Glutamatergic neuron (in vitro differentiated cells): ENCODE measurements at regions not wholly inside any gene's neighbourhood (a gene's known extent, or its start where the extent isn't known, plus 50 kb on each side); places are given as distances from the start of the nearest gene placed in this dataset.

Source experiments
- DNase-seq: peaks from one replicate; pipeline ENCODE4 v3.0.0; 2022
- H3K27ac Mint-ChIP-seq: one replicate; pipeline ENCODE4 v1.8.0; 2020; ENCODE audit warnings: mild to moderate bottlenecking, mixed read lengths, inconsistent platforms; ENCODE audit not compliant: unreplicated experiment
- H3K27me3 Mint-ChIP-seq: one replicate; pipeline ENCODE4 v1.8.0; 2020; ENCODE audit warnings: mild to moderate bottlenecking, moderate library complexity, mixed read lengths, inconsistent platforms; ENCODE audit not compliant: unreplicated experiment
- H3K36me3 Mint-ChIP-seq: one replicate; pipeline ENCODE4 v1.8.0; 2020; ENCODE audit warnings: mild to moderate bottlenecking, mixed read lengths, inconsistent platforms; ENCODE audit not compliant: unreplicated experiment
- H3K4me1 Mint-ChIP-seq: one replicate; pipeline ENCODE4 v1.8.0; 2020; ENCODE audit warnings: mild to moderate bottlenecking, low read depth, mixed read lengths, inconsistent platforms; ENCODE audit not compliant: unreplicated experiment
- H3K4me3 Mint-ChIP-seq: one replicate; pipeline ENCODE4 v1.8.0; 2020; ENCODE audit warnings: mild to moderate bottlenecking, mixed read lengths, inconsistent platforms; ENCODE audit not compliant: unreplicated experiment
- H3K9me3 Mint-ChIP-seq: one replicate; pipeline ENCODE4 v1.8.0; 2020; ENCODE audit warnings: mild to moderate bottlenecking, moderate library complexity, mixed read lengths, inconsistent platforms; ENCODE audit not compliant: unreplicated experiment
- CTCF ChIP-seq: fragments of 200-600 bp; sonication (generic); IDR thresholded peaks from one replicate; pipeline ENCODE4 v1.5.0; 2021; ENCODE audit not compliant: partially characterized antibody, unreplicated experiment

GRCh38 chr5:68745448-68745847 lies 348.4 kb upstream of the SLC30A5 start:
- no peaks in the 10 kb centered on the region for H3K9me3 Mint-ChIP-seq
- no peaks in the 10 kb centered on the region for H3K4me1 Mint-ChIP-seq
- H3K27me3 Mint-ChIP-seq, result peaks cover 5% of the 10 kb centered on the region
- H3K36me3 Mint-ChIP-seq, result no peaks in the 10 kb centered on the region
- no peak overlapping the region for H3K27ac Mint-ChIP-seq
- no peak overlapping the region for H3K4me3 Mint-ChIP-seq
- TF ChIP-seq CTCF, result no peak
- no peak for DNase-seq

- no peaks in the 10 kb centered on the region for H3K4me1 Mint-ChIP-seq
- no peak for DNase-seq
- peaks cover 5% of the 10 kb centered on the region for H3K27me3 Mint-ChIP-seq
- no peak for TF ChIP-seq CTCF
- no peak overlapping the region for H3K4me3 Mint-ChIP-seq
- no peak overlapping the region for H3K27ac Mint-ChIP-seq
- H3K9me3 Mint-ChIP-seq, result no peaks in the 10 kb centered on the region
- H3K36me3 Mint-ChIP-seq, result no peaks in the 10 kb centered on the region
Measured at GRCh38 chr5:68746220-68746619, 347.6 kb upstream of the SLC30A5 start.

- no peaks in the 10 kb centered on the region for H3K36me3 Mint-ChIP-seq
- no peak for TF ChIP-seq CTCF
- DNase-seq, result no peak
- H3K27ac Mint-ChIP-seq, result no peak overlapping the region
- H3K9me3 Mint-ChIP-seq, result no peaks in the 10 kb centered on the region
- no peaks in the 10 kb centered on the region for H3K4me1 Mint-ChIP-seq
- peaks cover 5% of the 10 kb centered on the region for H3K27me3 Mint-ChIP-seq
- H3K4me3 Mint-ChIP-seq, result no peak overlapping the region
Measured at GRCh38 chr5:68746643-68747420, 347.0 kb upstream of the SLC30A5 start.

- Mint-ChIP-seq H3K27me3 (peaks cover 2% of the 10 kb centered on the region), H3K4me3 (no peak overlapping the region), H3K36me3 (no peaks in the 10 kb centered on the region), H3K9me3 (no peaks in the 10 kb centered on the region), H3K27ac (no peak overlapping the region), H3K4me1 (no peaks in the 10 kb centered on the region)
- no peak for DNase-seq
- TF ChIP-seq CTCF, result no peak
Measured at GRCh38 chr5:68747521-68747920, 346.3 kb upstream of the SLC30A5 start.

GRCh38 chr5:68748101-68748500 lies 345.7 kb upstream of the SLC30A5 start:
- no peaks in the 10 kb centered on the region for H3K36me3 Mint-ChIP-seq
- no peak for DNase-seq
- H3K27ac Mint-ChIP-seq, result no peak overlapping the region
- H3K4me3 Mint-ChIP-seq, result no peak overlapping the region
- H3K27me3 Mint-ChIP-seq, result peaks cover 2% of the 10 kb centered on the region
- no peak for TF ChIP-seq CTCF
- no peaks in the 10 kb centered on the region for H3K9me3 Mint-ChIP-seq
- no peaks in the 10 kb centered on the region for H3K4me1 Mint-ChIP-seq
